GM12891 (cell line): ENCODE measurements at regions not wholly inside any gene's neighbourhood (a gene's known extent, or its start where the extent isn't known, plus 50 kb on each side); places are given as distances from the start of the nearest gene placed in this dataset.

Experiments used
- POLR2A ChIP-seq: IDR thresholded peaks from 2 replicates; pipeline ENCODE4 v1.6.1; 2011; ENCODE audit warnings: low read depth, low read length, control low read depth
- POLR2AphosphoS5 ChIP-seq: IDR thresholded peaks from 2 replicates; pipeline ENCODE4 v1.6.1; 2011; ENCODE audit warnings: low read depth, low read length, control low read depth
- SPI1 ChIP-seq: IDR thresholded peaks from 2 replicates; pipeline ENCODE4 v1.6.1; 2011; ENCODE audit warnings: low read depth, low read length, control low read depth

GRCh38 chr6:130677312-130677711, 149.9 kb upstream of the SMLR1 start:
- TF ChIP-seq POLR2A (no peak), SPI1 (no peak), POLR2AphosphoS5 (no peak)
